Iris pigment epithelial cell (primary cell): ENCODE measurements at regions not wholly inside any gene's neighbourhood (a gene's known extent, or its start where the extent isn't known, plus 50 kb on each side); places are given as distances from the start of the nearest gene placed in this dataset.
A peak's percentile ranks its signal among the peaks of the same experiment; 100 is the strongest.
"Not testable (repeated sequence)": the region's sequence is repeated elsewhere in the genome, so short reads cannot be mapped to it uniquely, and the experiment has no call there.

Experiments used
- DNase-seq: peaks from one replicate; pipeline ENCODE4 v3.0.0-alpha.2; 2011; ENCODE audit warnings: low read depth

DNA sequence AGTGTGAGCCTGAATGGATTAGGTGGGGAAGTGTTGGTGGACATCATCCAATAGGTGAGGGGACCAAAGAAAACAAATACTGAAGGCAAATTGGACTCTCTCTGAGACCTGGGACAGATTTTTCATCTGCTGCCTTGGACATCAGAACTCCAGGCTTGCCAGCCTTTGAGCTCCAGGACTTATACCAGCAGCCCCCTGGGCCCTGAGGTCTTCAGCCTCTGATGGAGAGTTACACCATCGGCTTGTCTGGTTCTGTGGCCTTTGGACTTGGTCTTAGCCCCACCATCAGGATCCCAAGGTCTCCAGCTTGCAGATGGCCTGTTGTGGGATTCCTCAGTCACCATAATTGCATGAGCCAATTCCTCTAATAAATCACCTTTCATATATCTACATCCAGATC, 80.8 kb upstream of the SLC8A3 start:
- DNase-seq: no peak

DNA sequence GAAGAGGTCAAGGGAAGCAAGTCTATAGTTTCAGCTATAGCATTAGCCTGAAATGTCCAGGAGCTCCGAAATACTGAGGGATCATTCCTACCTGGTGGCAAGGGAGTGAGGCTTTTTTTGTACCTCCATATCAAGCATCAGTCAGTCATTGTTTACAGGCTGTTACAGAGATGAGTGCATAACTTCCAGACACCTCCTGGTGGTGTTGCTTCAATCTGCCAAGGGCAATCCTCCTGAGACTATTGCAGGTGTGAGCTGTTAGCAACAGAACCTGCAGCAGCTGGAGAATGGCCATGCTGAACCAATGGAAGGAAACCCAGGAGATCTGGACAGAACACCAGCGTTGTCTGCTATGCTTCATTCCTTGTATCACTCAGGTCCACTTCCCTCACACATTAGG, 80.0 kb upstream of the SLC8A3 start:
- no peak for DNase-seq

GRCh38 chr14:70266157-70266556, 77.4 kb upstream of the SLC8A3 start:
- no peak for DNase-seq

DNA sequence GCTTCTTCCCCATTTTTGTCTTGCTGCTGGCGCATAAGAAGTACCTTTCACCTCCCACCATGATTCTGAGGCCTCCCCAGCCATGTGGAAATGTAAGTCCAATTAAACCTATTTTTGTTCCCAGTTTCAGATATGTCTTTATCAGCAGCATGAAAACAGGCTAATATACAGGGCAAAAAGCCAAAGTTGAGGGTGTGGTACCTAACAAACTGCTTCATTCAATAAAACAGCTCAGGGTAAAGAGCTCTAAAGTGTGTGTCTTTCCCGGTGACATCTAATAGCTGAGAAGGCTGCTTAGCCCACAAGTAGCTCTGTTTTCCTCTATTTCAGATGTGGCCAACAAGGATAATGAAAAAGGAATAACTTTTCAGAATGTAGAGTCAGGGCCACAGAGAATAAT, 76.7 kb upstream of the SLC8A3 start:
- DNase-seq: no peak

DNA sequence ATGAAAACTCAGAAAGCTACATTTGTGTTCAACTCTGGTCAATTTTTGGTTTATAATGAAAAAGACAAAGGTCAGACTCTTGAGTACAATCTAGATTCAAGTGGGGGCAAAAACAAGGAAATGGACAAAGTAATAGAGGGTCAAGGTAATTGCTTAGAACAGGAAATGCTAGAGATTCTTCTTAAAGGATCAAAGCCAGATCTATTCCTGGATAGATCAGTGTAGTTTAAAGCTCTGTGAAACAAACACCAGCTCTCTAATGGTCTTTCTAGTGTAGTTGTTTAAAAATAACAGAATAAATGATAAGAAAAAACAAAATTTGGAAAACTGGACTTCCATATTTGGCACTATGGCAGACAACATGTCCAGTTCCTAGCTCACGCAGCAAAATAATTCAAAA, 70.7 kb upstream of the SLC8A3 start:
- DNase-seq: no peak

GRCh38 chr14:70257526-70257925, 68.8 kb upstream of the SLC8A3 start:
- no peak for DNase-seq

DNA sequence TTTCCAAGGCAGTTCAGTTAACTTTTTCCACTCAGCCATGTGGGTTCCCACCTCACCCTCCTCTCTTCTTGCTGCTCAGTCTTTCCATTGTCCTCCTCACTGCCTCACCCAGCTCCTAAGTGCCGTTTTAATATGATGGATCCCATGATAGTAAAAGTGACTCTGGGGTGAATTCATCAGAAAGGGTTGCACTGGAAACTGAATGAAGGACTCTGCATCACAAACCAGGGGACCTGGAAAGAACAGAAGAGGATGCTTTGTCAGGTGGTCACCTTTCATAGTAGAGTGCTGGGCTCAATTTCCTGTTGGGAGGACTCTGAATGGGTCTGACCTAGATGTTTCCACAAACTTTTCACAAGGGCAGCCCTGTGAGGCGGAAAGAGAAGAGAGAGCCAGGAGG, 67.8 kb upstream of the SLC8A3 start:
- no peak for DNase-seq

DNA sequence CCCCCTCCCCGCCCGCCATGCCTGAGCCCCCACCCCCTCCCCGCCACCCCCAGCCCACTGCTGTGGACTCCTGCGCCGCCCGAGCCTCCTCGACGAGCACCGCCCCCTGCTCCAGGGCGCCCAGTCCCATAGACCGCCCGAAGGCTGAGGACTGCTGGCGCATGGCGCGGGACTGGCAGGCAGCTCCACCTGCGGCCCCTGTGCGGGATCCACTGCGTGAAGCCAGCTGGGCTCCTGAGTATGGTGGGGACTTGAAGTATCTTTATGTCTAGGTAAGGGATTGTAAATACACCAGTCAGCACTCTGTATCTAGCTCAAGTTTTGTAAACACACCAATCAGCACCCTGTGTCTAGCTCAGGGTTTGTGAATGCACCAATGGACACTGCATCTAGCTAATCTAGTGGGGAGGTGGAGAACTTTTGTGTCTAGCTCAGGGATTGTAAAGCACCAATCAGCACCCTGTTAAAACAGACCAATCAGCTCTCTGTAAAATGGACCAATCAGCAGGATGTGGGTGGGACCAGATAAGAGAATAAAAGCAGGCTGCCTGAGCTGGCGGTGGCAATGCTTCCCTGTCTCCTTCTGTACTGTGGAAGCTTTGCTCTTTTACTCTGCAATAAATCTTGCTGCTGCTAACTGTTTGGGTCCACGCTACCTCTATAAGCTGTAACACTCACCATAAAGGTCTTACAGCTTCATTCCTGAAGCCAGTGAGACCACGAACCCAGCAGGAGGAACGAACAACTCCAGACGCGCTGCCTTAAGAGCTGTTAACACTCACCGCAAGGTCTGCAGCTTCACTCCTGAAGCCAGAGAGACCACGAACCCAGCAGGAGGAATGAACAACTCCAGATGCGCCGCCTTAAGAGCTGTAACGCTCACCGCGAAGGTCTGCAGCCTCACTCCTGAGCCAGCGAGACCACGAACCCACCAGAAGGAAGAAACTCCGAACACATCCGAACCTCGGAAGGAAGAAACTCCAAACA, 66.6 kb upstream of the SLC8A3 start:
- DNase-seq: not testable (repeated sequence)

DNA sequence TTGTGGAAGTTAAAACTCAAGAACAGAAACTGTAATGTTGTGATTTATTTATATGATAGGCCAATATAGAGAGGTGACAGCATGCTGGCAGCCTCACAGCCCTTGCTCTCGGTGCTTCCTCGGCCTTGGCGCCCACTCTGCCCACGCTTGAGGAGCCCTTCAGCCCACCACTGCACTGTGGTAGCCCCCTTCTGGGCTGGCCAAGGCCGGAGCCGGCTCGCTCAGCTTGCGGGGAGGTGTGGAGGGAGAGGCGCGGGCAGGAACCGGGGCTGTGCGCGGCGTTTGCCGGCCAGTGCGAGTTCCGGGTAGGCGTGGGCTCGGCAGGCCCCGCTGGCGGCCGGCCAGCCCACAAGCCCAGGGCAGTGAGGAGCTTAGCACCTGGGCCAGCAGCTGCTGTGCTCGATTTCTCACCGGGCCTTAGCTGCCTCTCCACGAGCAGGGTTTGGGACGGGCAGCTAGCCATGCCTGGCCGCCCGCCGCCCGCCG, 65.8 kb upstream of the SLC8A3 start:
- DNase-seq: peak; percentile 45

DNA sequence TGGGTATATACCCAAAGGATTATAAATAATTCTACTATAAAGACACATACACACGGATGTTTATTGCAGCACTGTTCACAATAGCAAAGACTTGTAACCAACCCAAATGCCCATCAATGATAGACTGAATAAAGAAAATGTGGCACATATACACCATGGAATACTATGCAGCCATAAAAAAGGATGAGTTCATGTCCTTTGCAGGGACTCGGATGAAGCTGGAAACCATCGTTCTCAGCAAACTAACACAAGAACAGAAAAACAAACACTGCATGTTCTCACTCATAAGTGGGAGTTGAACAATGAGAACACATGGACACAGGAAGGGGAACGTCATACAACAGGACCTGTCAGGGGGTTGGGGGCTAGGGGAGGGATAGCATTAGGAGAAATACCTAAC, 64.8 kb upstream of the SLC8A3 start:
- DNase-seq: not testable (repeated sequence)

GRCh38 chr14:70245026-70245425, 56.3 kb upstream of the SLC8A3 start:
- no peak for DNase-seq

DNA sequence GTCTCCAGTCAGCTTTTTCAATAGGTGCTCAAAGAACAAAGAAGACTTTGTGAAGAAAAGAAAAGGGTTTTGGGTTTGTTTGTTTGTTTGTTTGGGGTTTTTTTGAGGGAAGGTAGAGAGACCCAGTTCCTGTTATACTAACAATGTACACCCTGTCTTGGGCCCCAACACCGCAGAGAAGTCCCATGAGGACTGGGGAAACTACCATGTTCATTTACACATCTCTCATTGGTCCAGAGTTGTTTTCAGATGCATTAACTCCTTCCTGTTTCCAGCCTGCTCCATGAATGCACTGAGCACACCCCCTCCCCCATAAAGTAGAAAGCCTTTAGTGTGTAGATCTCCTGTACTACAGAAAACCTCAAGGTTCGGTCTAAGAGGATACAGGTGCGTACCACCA, 51.1 kb upstream of the SLC8A3 start:
- DNase-seq: no peak

DNA sequence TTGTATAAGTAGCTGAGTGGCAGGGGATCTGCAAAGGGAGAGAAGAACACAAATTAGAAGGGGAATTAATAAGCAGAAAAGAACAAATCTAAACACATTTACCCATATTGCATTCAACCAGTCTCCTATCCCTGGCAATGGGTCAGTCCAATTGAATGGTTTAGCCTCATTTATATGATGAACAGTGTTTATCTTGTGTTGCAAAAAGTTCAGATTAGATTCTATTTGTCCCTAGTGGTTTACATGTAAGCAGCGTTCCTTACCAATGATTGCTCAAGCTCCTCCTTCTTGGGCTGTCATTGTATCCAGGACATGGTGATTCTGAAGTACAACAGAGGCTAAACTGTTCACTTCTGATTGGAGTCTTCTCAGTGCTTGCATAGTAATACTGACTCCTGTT, 49.9 kb upstream of the SLC8A3 start:
- not testable (repeated sequence) for DNase-seq
